ENCODE measurements at regions not wholly inside any gene's neighbourhood (a gene's known extent, or its start where the extent isn't known, plus 50 kb on each side); places are given as distances from the start of the nearest gene placed in this dataset.
"Not testable (repeated sequence)": the region's sequence is repeated elsewhere in the genome, so short reads cannot be mapped to it uniquely, and the experiment has no call there.

GRCh38 chr21:33993286-33994231 is 78.0 kb upstream of the ATP5PO start:
- DNase-seq (ENCODE audit: low spot score): no peak

- DNase-seq (ENCODE audit: low spot score): not testable (repeated sequence)
Measured at GRCh38 chr21:33992412-33992811, 76.8 kb upstream of the ATP5PO start.

GRCh38 chr21:33991133-33991532 is 75.5 kb upstream of the ATP5PO start:
- DNase-seq (ENCODE audit: low spot score): no peak

- no peak for DNase-seq (ENCODE audit: low spot score)
Measured at GRCh38 chr21:33989440-33989839, 73.8 kb upstream of the ATP5PO start.

- DNase-seq (ENCODE audit: low spot score): no peak
Measured at GRCh38 chr21:33988237-33989017, 72.8 kb upstream of the ATP5PO start.

GRCh38 chr21:33987461-33987860 is 71.9 kb upstream of the ATP5PO start:
- DNase-seq (ENCODE audit: low spot score): no peak

GRCh38 chr21:33985117-33986050 is 69.8 kb upstream of the ATP5PO start:
- no peak for DNase-seq (ENCODE audit: low spot score)

GRCh38 chr21:33984021-33984481 is 68.4 kb upstream of the ATP5PO start:
- no peak for DNase-seq (ENCODE audit: low spot score)

GRCh38 chr21:33981391-33982101 is 65.9 kb upstream of the ATP5PO start:
- no peak for DNase-seq (ENCODE audit: low spot score)

GRCh38 chr21:33980276-33980916 is 64.8 kb upstream of the ATP5PO start:
- DNase-seq (ENCODE audit: low spot score): no peak

GRCh38 chr21:33978585-33978984 is 63.0 kb upstream of the ATP5PO start:
- DNase-seq (ENCODE audit: low spot score): no peak

GRCh38 chr21:33977721-33978369 is 62.2 kb upstream of the ATP5PO start:
- DNase-seq (ENCODE audit: low spot score): no peak

GRCh38 chr21:33977017-33977720 is 61.6 kb upstream of the ATP5PO start:
- peak; percentile 32 for DNase-seq (ENCODE audit: low spot score)

- peak; percentile 86 for DNase-seq (ENCODE audit: low spot score)
Measured at GRCh38 chr21:33976082-33977016, 60.7 kb upstream of the ATP5PO start.

- peak; percentile 33 for DNase-seq (ENCODE audit: low spot score)
Measured at GRCh38 chr21:33975548-33976081, 60.0 kb upstream of the ATP5PO start.

GRCh38 chr21:33974513-33975468 is 59.2 kb upstream of the ATP5PO start:
- no peak for DNase-seq (ENCODE audit: low spot score)

GRCh38 chr21:33973268-33973667 is 57.7 kb upstream of the ATP5PO start:
- DNase-seq (ENCODE audit: low spot score): no peak

Measured in hepatic stellate cell (primary cell).